H7 (cell line): ENCODE measurements at regions not wholly inside any gene's neighbourhood (a gene's known extent, or its start where the extent isn't known, plus 50 kb on each side); places are given as distances from the start of the nearest gene placed in this dataset.

ENCODE experiments used
- DNase-seq: peaks from one replicate; pipeline ENCODE4 v3.0.0; 2012
- H3K27me3 ChIP-seq: 2 replicates; pipeline ENCODE4 v1.6.0; 2011; ENCODE audit warnings: mild to moderate bottlenecking, low read length; ENCODE audit not compliant: control insufficient read depth, insufficient read depth
- H3K36me3 ChIP-seq: replicated peaks from 2 replicates; pipeline ENCODE4 v1.5.1; 2011; ENCODE audit warnings: low read length; ENCODE audit not compliant: control insufficient read depth, insufficient read depth
- H3K4me3 ChIP-seq: 2 replicates; pipeline ENCODE4 v1.5.1; 2011; ENCODE audit warnings: low read depth, mild to moderate bottlenecking, control low read depth, low read length, moderate library complexity; ENCODE audit not compliant: insufficient read depth

GRCh38 chr7:16025696-16026095 is 339.2 kb upstream of the MEOX2 start:
- DNase-seq: no peak
- Histone ChIP-seq H3K27me3 (no peaks in the 10 kb centered on the region), H3K4me3 (no peak overlapping the region), H3K36me3 (no peaks in the 10 kb centered on the region)

GRCh38 chr7:16023503-16023902 is 337.0 kb upstream of the MEOX2 start:
- Histone ChIP-seq H3K27me3 (no peaks in the 10 kb centered on the region), H3K36me3 (no peaks in the 10 kb centered on the region), H3K4me3 (no peak overlapping the region)
- DNase-seq: no peak

GRCh38 chr7:16023046-16023445 is 336.6 kb upstream of the MEOX2 start:
- Histone ChIP-seq H3K36me3 (no peaks in the 10 kb centered on the region), H3K4me3 (no peak overlapping the region), H3K27me3 (no peaks in the 10 kb centered on the region)
- DNase-seq: no peak

GRCh38 chr7:16021851-16022250 is 335.4 kb upstream of the MEOX2 start:
- H3K36me3 ChIP-seq: no peaks in the 10 kb centered on the region
- H3K27me3 ChIP-seq: no peaks in the 10 kb centered on the region
- no peak for DNase-seq
- no peak overlapping the region for H3K4me3 ChIP-seq

- DNase-seq: no peak
- Histone ChIP-seq H3K36me3 (no peaks in the 10 kb centered on the region), H3K27me3 (no peaks in the 10 kb centered on the region), H3K4me3 (no peak overlapping the region)
These were observed 329.5 kb upstream of the MEOX2 start for GRCh38 chr7:16015981-16016380.

DNA sequence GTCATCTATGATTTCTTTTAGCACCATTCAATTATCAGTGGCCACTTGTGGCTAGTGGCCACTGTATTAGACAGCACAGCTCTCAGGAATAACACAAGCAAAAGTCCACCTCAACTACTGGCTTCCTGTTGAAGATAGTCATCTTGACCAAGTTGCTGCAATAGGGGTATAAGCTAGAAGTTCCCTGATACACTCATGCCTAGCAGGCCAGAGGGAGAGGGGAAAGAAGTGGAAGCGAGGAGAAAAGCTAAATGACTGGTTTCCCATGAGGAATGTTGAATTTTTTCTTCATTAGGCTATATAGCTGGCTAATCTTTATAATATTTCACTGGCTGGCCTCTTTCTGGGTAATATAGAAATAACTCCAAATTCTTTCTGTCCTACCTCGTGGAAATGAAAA is 327.5 kb upstream of the MEOX2 start:
- DNase-seq: no peak
- Histone ChIP-seq H3K4me3 (no peak overlapping the region), H3K36me3 (no peaks in the 10 kb centered on the region), H3K27me3 (no peaks in the 10 kb centered on the region)

DNA sequence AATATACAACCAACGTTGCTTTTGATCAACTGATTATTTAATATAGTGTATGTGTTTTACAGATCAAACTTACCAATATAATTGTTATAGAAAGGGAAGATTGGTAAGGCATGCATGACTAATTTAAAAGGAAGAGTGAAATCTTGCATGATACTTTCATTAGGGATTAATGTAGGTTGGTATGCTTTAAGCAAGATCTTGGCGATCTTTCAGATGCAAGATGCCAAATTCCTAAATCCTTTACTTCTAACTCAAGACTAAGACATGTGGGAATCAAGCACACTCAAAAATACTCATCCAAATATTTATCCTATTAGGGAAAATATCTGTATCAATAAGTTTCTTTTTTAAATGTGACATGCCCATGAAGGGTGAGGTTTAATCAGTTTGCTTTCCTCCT is 321.4 kb upstream of the MEOX2 start:
- DNase-seq: no peak
- Histone ChIP-seq H3K4me3 (no peak overlapping the region), H3K27me3 (no peaks in the 10 kb centered on the region), H3K36me3 (no peaks in the 10 kb centered on the region)

DNA sequence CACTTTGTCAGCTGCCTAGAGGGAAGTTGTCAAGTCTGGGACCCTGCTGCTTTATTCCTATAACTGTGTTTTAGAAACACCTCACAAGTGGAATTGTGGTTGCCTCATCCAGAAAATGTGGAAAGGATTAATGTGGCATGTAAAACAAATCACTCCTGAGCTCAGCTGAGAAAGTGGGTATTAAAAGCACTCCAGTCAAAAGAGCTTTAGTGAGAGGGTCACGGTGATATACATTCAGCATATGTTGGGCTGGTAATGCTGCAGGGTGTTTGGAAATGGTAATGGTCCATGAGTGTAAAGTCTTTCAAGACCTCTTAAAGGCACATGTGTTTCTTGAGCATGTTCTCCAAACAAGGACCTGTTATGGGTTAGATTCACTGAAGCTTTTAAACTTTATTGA is 318.2 kb upstream of the MEOX2 start:
- no peak for DNase-seq
- Histone ChIP-seq H3K27me3 (no peaks in the 10 kb centered on the region), H3K36me3 (no peaks in the 10 kb centered on the region), H3K4me3 (no peak overlapping the region)

DNA sequence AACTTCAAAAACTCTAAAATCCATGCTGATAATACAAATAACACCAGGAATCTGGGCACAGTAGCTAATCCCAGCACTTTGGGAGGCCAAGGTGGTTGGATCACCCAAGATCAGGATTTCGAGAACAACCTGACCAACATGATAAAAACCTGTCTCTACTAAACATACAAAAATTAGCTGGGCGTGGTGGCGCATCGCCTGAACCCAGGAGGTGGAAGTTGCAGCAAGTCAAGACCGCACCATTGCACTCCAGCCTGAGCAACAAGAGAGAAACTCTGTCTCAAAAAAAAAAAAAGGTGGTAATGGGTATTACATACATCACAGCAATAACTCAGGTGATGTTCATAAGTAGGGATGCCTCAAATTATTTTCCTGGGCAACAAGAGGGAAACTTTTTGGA is 315.0 kb upstream of the MEOX2 start:
- no peaks in the 10 kb centered on the region for H3K27me3 ChIP-seq
- no peak overlapping the region for H3K4me3 ChIP-seq
- H3K36me3 ChIP-seq: no peaks in the 10 kb centered on the region
- DNase-seq: no peak

GRCh38 chr7:15998617-15999016 is 312.1 kb upstream of the MEOX2 start:
- Histone ChIP-seq H3K36me3 (no peaks in the 10 kb centered on the region), H3K27me3 (no peaks in the 10 kb centered on the region), H3K4me3 (no peak overlapping the region)
- no peak for DNase-seq

DNA sequence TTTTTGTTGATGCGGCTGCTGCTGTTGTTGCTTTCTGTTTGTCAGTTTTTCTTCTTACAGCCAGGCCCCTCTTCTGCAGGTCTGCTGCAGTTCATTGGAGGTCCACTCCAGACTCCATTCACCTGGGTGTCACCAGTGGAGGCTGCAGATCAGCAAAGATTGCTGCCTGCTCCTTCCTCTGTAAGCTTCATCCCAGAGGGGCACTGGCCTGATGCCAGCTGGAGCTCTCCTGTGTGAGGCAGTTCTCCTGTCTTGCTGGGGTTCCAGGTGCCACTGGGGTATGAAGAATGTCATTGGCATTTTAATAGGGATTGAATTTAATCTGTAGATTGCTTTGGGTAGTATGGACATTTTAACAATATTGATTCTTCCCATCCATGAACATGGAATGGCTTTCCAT is 308.5 kb upstream of the MEOX2 start:
- no peak for DNase-seq
- H3K36me3 ChIP-seq: no peaks in the 10 kb centered on the region
- no peak overlapping the region for H3K4me3 ChIP-seq
- no peaks in the 10 kb centered on the region for H3K27me3 ChIP-seq

DNA sequence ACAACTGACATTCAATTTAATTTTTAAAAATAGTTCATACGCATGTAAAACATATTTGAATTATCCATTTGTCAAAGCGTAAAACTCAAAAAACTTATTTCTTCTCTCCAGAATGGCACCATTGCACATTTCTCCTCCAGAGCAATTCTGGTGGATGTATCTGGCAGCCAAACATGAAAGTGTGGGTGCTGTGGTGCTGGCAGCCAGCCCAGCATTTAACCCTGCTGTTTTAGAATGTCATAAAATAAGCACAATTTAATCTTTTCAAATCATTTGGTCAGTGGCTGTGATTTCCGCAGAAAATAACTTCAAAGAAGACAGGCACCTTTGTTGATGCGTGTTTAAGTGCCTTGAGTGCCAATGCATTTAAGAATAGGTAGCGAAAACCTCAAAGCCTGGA is 302.7 kb upstream of the MEOX2 start:
- Histone ChIP-seq H3K36me3 (no peaks in the 10 kb centered on the region), H3K4me3 (no peak overlapping the region), H3K27me3 (no peaks in the 10 kb centered on the region)
- DNase-seq: no peak

- no peak overlapping the region for H3K4me3 ChIP-seq
- DNase-seq: no peak
- H3K27me3 ChIP-seq: no peaks in the 10 kb centered on the region
- H3K36me3 ChIP-seq: no peaks in the 10 kb centered on the region
These were observed 299.3 kb upstream of the MEOX2 start for GRCh38 chr7:15985587-15986384.

DNA sequence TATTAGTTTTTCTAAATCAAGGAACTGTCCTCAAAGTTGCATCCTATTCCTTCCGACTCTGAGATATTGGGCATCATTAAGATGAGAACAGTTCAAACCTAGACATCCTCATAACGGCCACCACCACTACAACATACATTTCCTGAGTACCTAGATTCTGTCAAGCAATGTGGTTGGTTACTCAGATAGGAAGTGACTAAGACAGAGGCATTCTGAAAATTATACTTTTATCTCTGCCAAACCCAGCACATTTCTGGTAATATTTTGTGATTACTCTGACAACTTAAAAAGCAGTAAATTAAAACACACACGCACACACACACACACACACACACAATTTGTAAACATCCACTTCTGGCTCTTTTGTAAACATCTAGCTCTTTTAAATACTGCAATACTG is 291.2 kb upstream of the MEOX2 start:
- H3K36me3 ChIP-seq: no peaks in the 10 kb centered on the region
- DNase-seq: no peak
- H3K4me3 ChIP-seq: no peak overlapping the region
- H3K27me3 ChIP-seq: no peaks in the 10 kb centered on the region

GRCh38 chr7:15972862-15973275 is 286.4 kb upstream of the MEOX2 start:
- no peak for DNase-seq
- no peak overlapping the region for H3K4me3 ChIP-seq

GRCh38 chr7:15967551-15967950 is 281.1 kb upstream of the MEOX2 start:
- Histone ChIP-seq H3K27me3 (no peaks in the 10 kb centered on the region), H3K4me3 (no peak overlapping the region), H3K36me3 (no peaks in the 10 kb centered on the region)
- DNase-seq: no peak

More at GRCh38 chr7:15972862-15973275, 286.4 kb upstream of the MEOX2 start:
- H3K27me3 ChIP-seq: no peaks in the 10 kb centered on the region
- no peaks in the 10 kb centered on the region for H3K36me3 ChIP-seq
